HEK293 (cell line): ENCODE measurements at regions not wholly inside any gene's neighbourhood (a gene's known extent, or its start where the extent isn't known, plus 50 kb on each side); places are given as distances from the start of the nearest gene placed in this dataset.

Experiments
- CTCF ChIA-PET: fragments of 350-600 bp; formaldehyde crosslinking; extraction: SDS; loops from one replicate; lab custom pipeline; 2021; ENCODE audit warnings: antibody characterized with exemption; lab: Yijun Ruan, JAX
- POLR2A ChIA-PET: fragments of 300-600 bp; formaldehyde crosslinking; extraction: SDS; loops from one replicate; lab custom pipeline; 2020; ENCODE audit warnings: antibody characterized with exemption, inconsistent platforms; lab: Yijun Ruan, JAX
- H3K27ac ChIP-seq: fragments of 200-500 bp; sonication (Bioruptor generic); 2 replicates; pipeline ENCODE4 v1.5.1; 2014; ENCODE audit warnings: low read depth, low read length, control low read depth, inconsistent platforms; ENCODE audit errors: extremely low read depth
- H3K36me3 ChIP-seq, 2 experiments: fragments of 200-500 bp in 1 of 2; sonication (Bioruptor generic) in 1 of 2; 1 replicate in 1 of 2; 2 replicates in 1 of 2; pipeline ENCODE4 v1.5.1; 2014 to 2017; ENCODE audit warnings: inconsistent platforms in 2 of 2, low read length in 2 of 2; ENCODE audit not compliant: control insufficient read depth in 2 of 2, insufficient read depth in 1 of 2
- H3K4me1 ChIP-seq: fragments of 200-500 bp; sonication (Bioruptor generic); 2 replicates; pipeline ENCODE4 v1.5.1; 2014; ENCODE audit warnings: mild to moderate bottlenecking, low read length, inconsistent platforms; ENCODE audit not compliant: control insufficient read depth, insufficient read depth
- H3K4me3 ChIP-seq: 2 replicates; pipeline ENCODE4 v1.5.1; 2011; ENCODE audit warnings: low read depth, mild to moderate bottlenecking, control low read depth, low read length, moderate library complexity
- H3K9me3 ChIP-seq: fragments of 200-500 bp; sonication (Bioruptor generic); 2 replicates; pipeline ENCODE4 v1.5.1; 2014; ENCODE audit warnings: low read depth, low read length, inconsistent platforms; ENCODE audit not compliant: control insufficient read depth, insufficient read depth
- SALL2 ChIP-seq: fragments of 450-650 bp; formaldehyde crosslinking; IDR thresholded peaks from 2 replicates; pipeline ENCODE4 v1.5.0; 2017; ENCODE audit warnings: missing biosample characterization, mild to moderate bottlenecking, missing genetic modification characterization, borderline replicate concordance
- ZBTB17 ChIP-seq: fragments of 450-650 bp; formaldehyde crosslinking; IDR thresholded peaks from 2 replicates; pipeline ENCODE4 v1.5.1; 2016; ENCODE audit warnings: missing biosample characterization, missing genetic modification characterization
- ZFP69B ChIP-seq: fragments of 450-650 bp; formaldehyde crosslinking; IDR thresholded peaks from 2 replicates; pipeline ENCODE4 v1.5.1; 2016; ENCODE audit warnings: missing biosample characterization, missing genetic modification characterization
- ZNF146 ChIP-seq: fragments of 450-650 bp; formaldehyde crosslinking; IDR thresholded peaks from 2 replicates; pipeline ENCODE4 v1.5.1; 2016; ENCODE audit warnings: missing biosample characterization, missing genetic modification characterization
- ZNF202 ChIP-seq: fragments of 450-650 bp; formaldehyde crosslinking; IDR thresholded peaks from 2 replicates; pipeline ENCODE4 v1.5.1; 2016; ENCODE audit warnings: missing biosample characterization, missing genetic modification characterization, borderline replicate concordance
- ZNF214 ChIP-seq: fragments of 450-650 bp; formaldehyde crosslinking; IDR thresholded peaks from 2 replicates; pipeline ENCODE4 v1.5.1; 2017; ENCODE audit warnings: missing biosample characterization, mild to moderate bottlenecking, missing genetic modification characterization, borderline replicate concordance
- ZNF280D ChIP-seq: fragments of 450-650 bp; formaldehyde crosslinking; IDR thresholded peaks from 2 replicates; pipeline ENCODE4 v1.5.1; 2016; ENCODE audit warnings: missing biosample characterization, missing genetic modification characterization
- ZNF311 ChIP-seq: fragments of 450-650 bp; formaldehyde crosslinking; IDR thresholded peaks from 2 replicates; pipeline ENCODE4 v1.5.1; 2017; ENCODE audit warnings: missing biosample characterization, missing genetic modification characterization, borderline replicate concordance
- ZNF394 ChIP-seq: fragments of 450-650 bp; formaldehyde crosslinking; IDR thresholded peaks from 2 replicates; pipeline ENCODE4 v1.5.1; 2016; ENCODE audit warnings: missing biosample characterization, missing genetic modification characterization, mild to moderate bottlenecking, moderate library complexity, borderline replicate concordance
- ZNF560 ChIP-seq: fragments of 450-650 bp; formaldehyde crosslinking; IDR thresholded peaks from 2 replicates; pipeline ENCODE4 v1.5.1; 2017; ENCODE audit warnings: missing biosample characterization, missing genetic modification characterization, borderline replicate concordance
- ZNF571 ChIP-seq: fragments of 450-650 bp; formaldehyde crosslinking; IDR thresholded peaks from 2 replicates; pipeline ENCODE4 v1.5.0; 2017; ENCODE audit warnings: missing biosample characterization, missing genetic modification characterization
- ZNF600 ChIP-seq: fragments of 450-650 bp; formaldehyde crosslinking; IDR thresholded peaks from 2 replicates; pipeline ENCODE4 v1.5.1; 2016; ENCODE audit warnings: missing biosample characterization, missing genetic modification characterization
- ZNF624 ChIP-seq: fragments of 450-650 bp; formaldehyde crosslinking; IDR thresholded peaks from 2 replicates; pipeline ENCODE4 v1.5.1; 2017; ENCODE audit warnings: missing biosample characterization, missing genetic modification characterization
- ZNF626 ChIP-seq: fragments of 450-650 bp; sonication (Bioruptor Pico); formaldehyde crosslinking; IDR thresholded peaks from 2 replicates; pipeline ENCODE4 v1.5.1; 2018; ENCODE audit warnings: missing biosample characterization, missing genetic modification characterization, inconsistent platforms
- ZNF660 ChIP-seq: fragments of 450-650 bp; IDR thresholded peaks from 2 replicates; pipeline ENCODE4 v1.5.1; 2018; ENCODE audit warnings: missing biosample characterization, mild to moderate bottlenecking, missing genetic modification characterization
- ZNF830 ChIP-seq: fragments of 450-650 bp; IDR thresholded peaks from 2 replicates; pipeline ENCODE4 v1.5.0; 2018; ENCODE audit warnings: missing biosample characterization, missing genetic modification characterization, low read depth, mild to moderate bottlenecking, moderate library complexity
- TF ChIP-seq, protein P1 (sequence below): fragments of 450-650 bp; formaldehyde crosslinking; IDR thresholded peaks from 2 replicates; pipeline ENCODE4 v1.5.1; 2016; ENCODE audit warnings: missing biosample characterization, missing genetic modification characterization
- TF ChIP-seq, protein P2 (sequence below): fragments of 450-650 bp; formaldehyde crosslinking; IDR thresholded peaks from 2 replicates; pipeline ENCODE4 v1.5.1; 2016; ENCODE audit warnings: missing biosample characterization, missing genetic modification characterization
- TF ChIP-seq, protein P3 (sequence below): fragments of 450-650 bp; formaldehyde crosslinking; conservative IDR thresholded peaks from 2 replicates; pipeline ENCODE4 v1.5.1; 2016; ENCODE audit warnings: low read depth, missing biosample characterization, missing genetic modification characterization

DNA sequence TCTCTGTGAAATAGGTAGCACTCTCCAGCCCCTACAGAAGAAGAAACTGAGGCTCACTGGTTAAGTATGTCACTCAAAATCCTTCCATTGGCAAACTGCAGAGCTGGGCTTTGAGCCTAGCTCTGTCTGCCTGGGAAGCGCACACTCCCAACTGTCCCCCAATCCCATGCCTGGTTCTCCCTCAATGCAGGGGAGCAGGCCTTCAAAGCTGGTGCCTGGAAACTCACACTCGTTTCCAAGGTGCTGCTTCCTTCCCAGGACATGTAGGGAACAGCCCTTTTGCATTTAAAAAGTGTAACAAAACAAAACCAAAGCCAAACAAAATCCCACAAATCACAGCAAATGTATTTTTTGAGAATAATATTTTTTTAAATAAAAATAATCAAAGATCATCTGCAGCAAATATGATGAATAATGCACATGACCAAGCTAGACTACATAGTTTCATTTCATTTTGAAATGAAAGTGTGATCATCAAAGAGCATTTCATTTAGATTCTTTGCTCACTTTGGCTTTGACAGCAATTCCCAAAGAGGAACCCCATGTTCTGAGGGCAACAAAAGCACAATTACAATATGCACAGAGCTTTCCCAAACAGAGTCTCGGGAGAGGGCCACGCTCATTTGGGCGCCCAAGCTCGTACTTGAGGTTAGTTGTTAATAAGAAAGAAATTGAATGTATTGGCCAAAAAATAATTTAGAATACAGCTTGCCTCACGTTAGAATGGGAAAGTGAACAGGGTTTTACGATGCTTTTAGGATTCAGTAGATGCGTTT is 96.7 kb upstream of the ACKR3 start:
- Histone ChIP-seq H3K4me1 (no peaks in the 10 kb centered on the region), H3K4me3 (no peak overlapping the region), H3K9me3 (no peaks in the 10 kb centered on the region), H3K36me3 (no peaks in the 10 kb centered on the region), H3K27ac (no peak overlapping the region)
- POLR2A ChIA-PET: no interaction called here
- TF ChIP-seq ZNF280D (no peak), ZNF214 (tag by site-specific recombination) (no peak), ZNF311 (tag by site-specific recombination) (no peak), ZNF626 (tag by site-specific recombination) (no peak), ZNF202 (no peak), ZNF660 (tag by site-specific recombination) (no peak), ZNF146 (tag by site-specific recombination) (no peak), ZNF394 (tag by site-specific recombination) (no peak), ZFP69B (tag by site-specific recombination) (no peak), ZNF560 (no peak), ZNF624 (tag by site-specific recombination) (no peak), ZNF571 (no peak), ZNF830 (tag by site-specific recombination) (no peak), ZNF600 (tag by site-specific recombination) (no peak), SALL2 (tag by site-specific recombination) (no peak), ZBTB17 (tag by site-specific recombination) (no peak)
- TF ChIP-seq, protein P1, sequence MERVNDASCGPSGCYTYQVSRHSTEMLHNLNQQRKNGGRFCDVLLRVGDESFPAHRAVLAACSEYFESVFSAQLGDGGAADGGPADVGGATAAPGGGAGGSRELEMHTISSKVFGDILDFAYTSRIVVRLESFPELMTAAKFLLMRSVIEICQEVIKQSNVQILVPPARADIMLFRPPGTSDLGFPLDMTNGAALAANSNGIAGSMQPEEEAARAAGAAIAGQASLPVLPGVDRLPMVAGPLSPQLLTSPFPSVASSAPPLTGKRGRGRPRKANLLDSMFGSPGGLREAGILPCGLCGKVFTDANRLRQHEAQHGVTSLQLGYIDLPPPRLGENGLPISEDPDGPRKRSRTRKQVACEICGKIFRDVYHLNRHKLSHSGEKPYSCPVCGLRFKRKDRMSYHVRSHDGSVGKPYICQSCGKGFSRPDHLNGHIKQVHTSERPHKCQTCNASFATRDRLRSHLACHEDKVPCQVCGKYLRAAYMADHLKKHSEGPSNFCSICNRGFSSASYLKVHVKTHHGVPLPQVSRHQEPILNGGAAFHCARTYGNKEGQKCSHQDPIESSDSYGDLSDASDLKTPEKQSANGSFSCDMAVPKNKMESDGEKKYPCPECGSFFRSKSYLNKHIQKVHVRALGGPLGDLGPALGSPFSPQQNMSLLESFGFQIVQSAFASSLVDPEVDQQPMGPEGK (tag by site-specific recombination): no peak
- TF ChIP-seq, protein P2, sequence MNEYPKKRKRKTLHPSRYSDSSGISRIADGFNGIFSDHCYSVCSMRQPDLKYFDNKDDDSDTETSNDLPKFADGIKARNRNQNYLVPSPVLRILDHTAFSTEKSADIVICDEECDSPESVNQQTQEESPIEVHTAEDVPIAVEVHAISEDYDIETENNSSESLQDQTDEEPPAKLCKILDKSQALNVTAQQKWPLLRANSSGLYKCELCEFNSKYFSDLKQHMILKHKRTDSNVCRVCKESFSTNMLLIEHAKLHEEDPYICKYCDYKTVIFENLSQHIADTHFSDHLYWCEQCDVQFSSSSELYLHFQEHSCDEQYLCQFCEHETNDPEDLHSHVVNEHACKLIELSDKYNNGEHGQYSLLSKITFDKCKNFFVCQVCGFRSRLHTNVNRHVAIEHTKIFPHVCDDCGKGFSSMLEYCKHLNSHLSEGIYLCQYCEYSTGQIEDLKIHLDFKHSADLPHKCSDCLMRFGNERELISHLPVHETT (tag by site-specific recombination): no peak
- TF ChIP-seq, protein P3, sequence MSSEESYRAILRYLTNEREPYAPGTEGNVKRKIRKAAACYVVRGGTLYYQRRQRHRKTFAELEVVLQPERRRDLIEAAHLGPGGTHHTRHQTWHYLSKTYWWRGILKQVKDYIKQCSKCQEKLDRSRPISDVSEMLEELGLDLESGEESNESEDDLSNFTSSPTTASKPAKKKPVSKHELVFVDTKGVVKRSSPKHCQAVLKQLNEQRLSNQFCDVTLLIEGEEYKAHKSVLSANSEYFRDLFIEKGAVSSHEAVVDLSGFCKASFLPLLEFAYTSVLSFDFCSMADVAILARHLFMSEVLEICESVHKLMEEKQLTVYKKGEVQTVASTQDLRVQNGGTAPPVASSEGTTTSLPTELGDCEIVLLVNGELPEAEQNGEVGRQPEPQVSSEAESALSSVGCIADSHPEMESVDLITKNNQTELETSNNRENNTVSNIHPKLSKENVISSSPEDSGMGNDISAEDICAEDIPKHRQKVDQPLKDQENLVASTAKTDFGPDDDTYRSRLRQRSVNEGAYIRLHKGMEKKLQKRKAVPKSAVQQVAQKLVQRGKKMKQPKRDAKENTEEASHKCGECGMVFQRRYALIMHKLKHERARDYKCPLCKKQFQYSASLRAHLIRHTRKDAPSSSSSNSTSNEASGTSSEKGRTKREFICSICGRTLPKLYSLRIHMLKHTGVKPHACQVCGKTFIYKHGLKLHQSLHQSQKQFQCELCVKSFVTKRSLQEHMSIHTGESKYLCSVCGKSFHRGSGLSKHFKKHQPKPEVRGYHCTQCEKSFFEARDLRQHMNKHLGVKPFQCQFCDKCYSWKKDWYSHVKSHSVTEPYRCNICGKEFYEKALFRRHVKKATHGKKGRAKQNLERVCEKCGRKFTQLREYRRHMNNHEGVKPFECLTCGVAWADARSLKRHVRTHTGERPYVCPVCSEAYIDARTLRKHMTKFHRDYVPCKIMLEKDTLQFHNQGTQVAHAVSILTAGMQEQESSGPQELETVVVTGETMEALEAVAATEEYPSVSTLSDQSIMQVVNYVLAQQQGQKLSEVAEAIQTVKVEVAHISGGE (tag by site-specific recombination): no peak
- CTCF ChIA-PET: interaction anchor here (0.8 kb wide), 1 partner anchor 12 kb away, joined by 3 read pairs; no protein-coding TSS in a partner anchor
